ENCODE measurements at regions not wholly inside any gene's neighbourhood (a gene's known extent, or its start where the extent isn't known, plus 50 kb on each side); places are given as distances from the start of the nearest gene placed in this dataset.

- TF ChIP-seq CTCF (IDR thresholded peaks at IDR 0.05) (no peak), EP300 (IDR thresholded peaks at IDR 0.05; ENCODE audit: low read depth) (no peak)
Measured at GRCh38 chr4:81622474-81623184, 150.9 kb upstream of the RASGEF1B start.

All from transverse colon (tissue), 3 donors.